KMS-11 (cell line): ENCODE measurements at regions not wholly inside any gene's neighbourhood (a gene's known extent, or its start where the extent isn't known, plus 50 kb on each side); places are given as distances from the start of the nearest gene placed in this dataset.

Experiments
- H2AFZ ChIP-seq: fragments of 200-600 bp; sonication (generic); 2 replicates; pipeline ENCODE4 v1.6.1; 2016; ENCODE audit warnings: antibody characterized with exemption, mixed run types, low read depth
- H3K27ac ChIP-seq: fragments of 200-600 bp; sonication (generic); 2 replicates; pipeline ENCODE4 v1.6.1; 2016; ENCODE audit warnings: mild to moderate bottlenecking, mixed run types
- H3K27me3 ChIP-seq: fragments of 200-600 bp; sonication (generic); 2 replicates; pipeline ENCODE4 v1.6.1; 2017; ENCODE audit warnings: mild to moderate bottlenecking, low read depth, mixed run types, moderate library complexity; ENCODE audit not compliant: insufficient read depth
- H3K36me3 ChIP-seq: fragments of 200-600 bp; sonication (generic); 2 replicates; pipeline ENCODE4 v1.6.1; 2017; ENCODE audit warnings: mild to moderate bottlenecking, mixed run types; ENCODE audit not compliant: insufficient read depth
- H3K4me1 ChIP-seq: fragments of 200-600 bp; sonication (generic); 2 replicates; pipeline ENCODE4 v1.6.1; 2016; ENCODE audit warnings: mild to moderate bottlenecking, low read depth, mixed run types; ENCODE audit not compliant: poor library complexity, severe bottlenecking
- H3K4me2 ChIP-seq: fragments of 200-600 bp; sonication (generic); 2 replicates; pipeline ENCODE4 v1.7.0; 2016; ENCODE audit warnings: mild to moderate bottlenecking, mixed run types
- H3K4me3 ChIP-seq: fragments of 200-600 bp; sonication (generic); IDR thresholded peaks from 2 replicates; pipeline ENCODE4 v1.6.1; 2017; ENCODE audit warnings: low read depth, low read length, mixed read lengths; ENCODE audit not compliant: insufficient read depth
- H3K79me2 ChIP-seq: fragments of 200-600 bp; sonication (generic); 2 replicates; pipeline ENCODE4 v1.6.1; 2016; ENCODE audit warnings: low read depth, mixed run types; ENCODE audit not compliant: insufficient read depth
- H3K9ac ChIP-seq: fragments of 200-600 bp; sonication (generic); 2 replicates; pipeline ENCODE4 v1.6.1; 2016; ENCODE audit warnings: mild to moderate bottlenecking, mixed run types
- H4K20me1 ChIP-seq: fragments of 200-600 bp; sonication (generic); 2 replicates; pipeline ENCODE4 v1.6.1; 2016; ENCODE audit warnings: mild to moderate bottlenecking, mixed run types; ENCODE audit not compliant: insufficient read depth
- CTCF ChIP-seq: fragments of 200-600 bp; sonication (generic); conservative IDR thresholded peaks from 2 replicates; pipeline ENCODE4 v1.6.1; 2017; ENCODE audit warnings: low read depth, mild to moderate bottlenecking, antibody characterized with exemption, low read length, moderate library complexity, mixed read lengths

DNA sequence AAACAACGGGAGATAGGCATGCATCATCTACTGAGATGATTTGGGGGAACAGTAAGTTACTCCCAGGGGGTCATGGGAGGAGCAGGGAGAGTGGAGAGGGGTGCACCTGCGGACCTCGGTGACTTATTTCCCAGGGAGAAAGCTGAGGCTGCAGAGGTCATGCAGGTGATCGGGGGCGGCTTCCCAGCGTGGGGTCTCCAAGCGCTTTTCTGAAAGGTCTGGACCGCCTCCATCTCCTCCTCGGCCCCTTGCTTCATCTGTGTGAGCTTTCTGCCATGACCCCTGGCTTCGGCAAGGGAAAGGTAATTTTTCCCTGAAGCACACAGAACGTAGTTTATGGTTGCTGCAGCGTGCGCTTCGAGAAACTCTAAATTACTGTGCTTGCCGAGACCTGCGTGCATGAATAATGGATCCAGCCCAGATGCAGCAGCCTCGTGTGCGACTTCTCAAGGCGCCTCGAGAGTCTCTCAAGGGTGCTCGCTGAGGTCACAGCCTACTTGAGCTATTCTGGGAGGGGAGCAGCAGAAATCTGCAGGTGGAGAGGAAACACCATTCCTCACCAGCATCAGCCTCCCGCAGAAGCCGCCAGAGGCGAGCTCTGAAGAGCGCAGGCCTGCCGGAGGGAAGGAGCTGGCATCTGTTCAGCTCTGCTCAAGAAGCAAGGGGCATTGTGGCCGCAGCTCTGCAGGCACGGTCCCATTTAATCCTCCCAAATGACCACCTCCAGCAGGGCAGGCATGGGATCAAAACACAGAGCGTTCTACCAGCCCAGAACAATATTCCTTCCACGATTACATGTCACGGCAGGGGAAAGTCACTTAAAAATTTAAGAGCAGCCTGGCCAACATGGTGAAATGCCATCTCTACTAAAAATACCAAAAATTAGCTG lies 308.4 kb upstream of the MYT1L start:
- no peaks in the 10 kb centered on the region for H3K4me1 ChIP-seq
- H3K36me3 ChIP-seq = no peaks in the 10 kb centered on the region
- no peak for TF ChIP-seq CTCF
- H3K27ac ChIP-seq = no peak overlapping the region
- no peaks in the 10 kb centered on the region for H3K79me2 ChIP-seq
- H3K4me2 ChIP-seq = no peak overlapping the region
- H3K9ac ChIP-seq = no peak overlapping the region
- H2AFZ ChIP-seq = no peak overlapping the region
- H3K4me3 ChIP-seq = no peak overlapping the region
- no peaks in the 10 kb centered on the region for H3K27me3 ChIP-seq
- H4K20me1 ChIP-seq = no peaks in the 10 kb centered on the region

DNA sequence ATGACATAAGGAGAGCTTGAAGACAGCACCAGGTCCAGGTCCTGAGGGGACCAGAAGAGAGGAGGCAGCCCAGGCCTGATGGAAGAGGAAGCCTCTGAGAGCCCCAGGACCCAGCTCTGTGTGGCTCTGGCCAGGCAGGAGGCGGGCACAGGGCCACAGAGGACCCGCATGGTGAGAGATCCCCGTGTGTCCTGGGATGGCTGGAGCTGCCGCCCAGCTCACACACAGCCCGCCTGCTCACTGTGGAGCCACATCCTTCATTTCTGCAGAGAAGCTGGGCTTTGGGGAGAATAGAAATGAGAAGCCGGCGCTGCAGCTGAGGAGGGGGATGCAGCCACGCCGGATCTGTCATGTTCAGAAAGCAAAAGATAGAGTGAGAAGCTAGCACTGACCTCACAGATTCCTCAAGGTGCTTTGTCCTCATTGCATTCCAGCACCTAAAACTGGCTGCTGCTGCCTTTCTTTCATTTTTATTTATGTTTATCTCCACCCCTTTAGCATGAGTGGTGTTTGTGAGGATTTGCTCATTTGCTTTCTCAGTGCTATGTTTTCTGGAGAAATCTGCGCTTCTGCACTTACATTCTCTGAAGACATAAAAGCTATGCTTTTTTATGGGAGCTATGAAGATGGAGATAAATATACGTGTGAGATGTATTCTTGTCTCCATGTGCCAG lies 307.6 kb upstream of the MYT1L start:
- no peak overlapping the region for H2AFZ ChIP-seq
- TF ChIP-seq CTCF = no peak
- H3K27me3 ChIP-seq = no peaks in the 10 kb centered on the region

GRCh38 chr2:2636813-2637212 lies 305.7 kb upstream of the MYT1L start:
- H3K9ac ChIP-seq = no peak overlapping the region
- no peaks in the 10 kb centered on the region for H4K20me1 ChIP-seq
- no peaks in the 10 kb centered on the region for H3K79me2 ChIP-seq
- no peak for TF ChIP-seq CTCF
- no peak overlapping the region for H3K27ac ChIP-seq
- H3K4me2 ChIP-seq = no peak overlapping the region
- H3K4me3 ChIP-seq = no peak overlapping the region
- H3K27me3 ChIP-seq = no peaks in the 10 kb centered on the region
- no peaks in the 10 kb centered on the region for H3K36me3 ChIP-seq
- H2AFZ ChIP-seq = no peak overlapping the region
- H3K4me1 ChIP-seq = no peaks in the 10 kb centered on the region

More for the DNA sequence above, 307.6 kb upstream of the MYT1L start:
- H3K9ac ChIP-seq = no peak overlapping the region
- H3K4me1 ChIP-seq = no peaks in the 10 kb centered on the region
- no peaks in the 10 kb centered on the region for H3K36me3 ChIP-seq
- H3K4me3 ChIP-seq = no peak overlapping the region
- H3K27ac ChIP-seq = no peak overlapping the region
- no peak overlapping the region for H3K4me2 ChIP-seq
- no peaks in the 10 kb centered on the region for H4K20me1 ChIP-seq
- H3K79me2 ChIP-seq = no peaks in the 10 kb centered on the region

GRCh38 chr2:2635025-2635528 lies 304.0 kb upstream of the MYT1L start:
- TF ChIP-seq CTCF = no peak
- Histone ChIP-seq H3K27ac (no peak overlapping the region), H3K4me1 (no peaks in the 10 kb centered on the region), H3K4me2 (no peak overlapping the region), H3K9ac (no peak overlapping the region), H2AFZ (no peak overlapping the region), H3K79me2 (no peaks in the 10 kb centered on the region), H3K36me3 (no peaks in the 10 kb centered on the region), H3K4me3 (no peak overlapping the region), H3K27me3 (no peaks in the 10 kb centered on the region), H4K20me1 (no peaks in the 10 kb centered on the region)
